ENCODE measurements at regions not wholly inside any gene's neighbourhood (a gene's known extent, or its start where the extent isn't known, plus 50 kb on each side); places are given as distances from the start of the nearest gene placed in this dataset.

DNA sequence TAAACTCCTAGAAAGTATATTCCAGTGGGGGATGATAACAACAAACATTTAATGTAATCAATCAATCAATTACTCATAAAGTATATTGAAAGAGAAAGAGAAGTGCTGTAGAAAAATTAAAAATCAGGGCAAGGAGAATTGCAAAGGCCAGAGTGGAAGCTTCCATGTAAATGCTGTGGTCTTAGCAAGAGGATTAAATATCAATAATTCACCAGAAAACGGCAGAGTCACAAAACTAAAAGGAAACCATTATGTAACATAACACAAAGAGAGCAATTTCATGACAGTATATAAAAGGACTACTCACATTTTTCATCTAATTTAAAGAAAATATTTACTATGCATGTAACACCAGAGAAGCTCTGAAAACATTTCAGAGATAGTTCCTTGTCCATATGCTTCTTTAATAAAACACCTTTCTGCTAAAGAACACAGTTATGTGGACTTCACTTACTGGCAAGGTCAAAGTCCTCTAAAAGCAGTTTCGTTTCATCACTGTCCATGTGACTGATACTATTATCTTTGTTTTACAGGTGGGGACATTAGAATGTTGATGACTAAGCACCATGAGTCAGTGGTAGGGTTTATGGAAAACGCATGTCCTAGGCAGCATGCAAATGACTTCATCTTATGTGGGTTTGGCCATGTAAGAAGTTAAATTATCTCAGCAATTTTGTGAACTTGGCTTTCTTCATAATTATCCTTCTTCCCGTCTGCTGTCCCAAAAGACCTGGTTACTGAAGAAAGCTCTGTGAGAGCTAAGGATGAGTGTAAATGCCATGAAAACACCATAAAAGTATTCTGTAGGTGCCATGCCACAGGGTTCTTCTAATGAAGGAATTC, 185.8 kb upstream of the TENT5A start (continued):
- TF ChIP-seq, protein P1, sequence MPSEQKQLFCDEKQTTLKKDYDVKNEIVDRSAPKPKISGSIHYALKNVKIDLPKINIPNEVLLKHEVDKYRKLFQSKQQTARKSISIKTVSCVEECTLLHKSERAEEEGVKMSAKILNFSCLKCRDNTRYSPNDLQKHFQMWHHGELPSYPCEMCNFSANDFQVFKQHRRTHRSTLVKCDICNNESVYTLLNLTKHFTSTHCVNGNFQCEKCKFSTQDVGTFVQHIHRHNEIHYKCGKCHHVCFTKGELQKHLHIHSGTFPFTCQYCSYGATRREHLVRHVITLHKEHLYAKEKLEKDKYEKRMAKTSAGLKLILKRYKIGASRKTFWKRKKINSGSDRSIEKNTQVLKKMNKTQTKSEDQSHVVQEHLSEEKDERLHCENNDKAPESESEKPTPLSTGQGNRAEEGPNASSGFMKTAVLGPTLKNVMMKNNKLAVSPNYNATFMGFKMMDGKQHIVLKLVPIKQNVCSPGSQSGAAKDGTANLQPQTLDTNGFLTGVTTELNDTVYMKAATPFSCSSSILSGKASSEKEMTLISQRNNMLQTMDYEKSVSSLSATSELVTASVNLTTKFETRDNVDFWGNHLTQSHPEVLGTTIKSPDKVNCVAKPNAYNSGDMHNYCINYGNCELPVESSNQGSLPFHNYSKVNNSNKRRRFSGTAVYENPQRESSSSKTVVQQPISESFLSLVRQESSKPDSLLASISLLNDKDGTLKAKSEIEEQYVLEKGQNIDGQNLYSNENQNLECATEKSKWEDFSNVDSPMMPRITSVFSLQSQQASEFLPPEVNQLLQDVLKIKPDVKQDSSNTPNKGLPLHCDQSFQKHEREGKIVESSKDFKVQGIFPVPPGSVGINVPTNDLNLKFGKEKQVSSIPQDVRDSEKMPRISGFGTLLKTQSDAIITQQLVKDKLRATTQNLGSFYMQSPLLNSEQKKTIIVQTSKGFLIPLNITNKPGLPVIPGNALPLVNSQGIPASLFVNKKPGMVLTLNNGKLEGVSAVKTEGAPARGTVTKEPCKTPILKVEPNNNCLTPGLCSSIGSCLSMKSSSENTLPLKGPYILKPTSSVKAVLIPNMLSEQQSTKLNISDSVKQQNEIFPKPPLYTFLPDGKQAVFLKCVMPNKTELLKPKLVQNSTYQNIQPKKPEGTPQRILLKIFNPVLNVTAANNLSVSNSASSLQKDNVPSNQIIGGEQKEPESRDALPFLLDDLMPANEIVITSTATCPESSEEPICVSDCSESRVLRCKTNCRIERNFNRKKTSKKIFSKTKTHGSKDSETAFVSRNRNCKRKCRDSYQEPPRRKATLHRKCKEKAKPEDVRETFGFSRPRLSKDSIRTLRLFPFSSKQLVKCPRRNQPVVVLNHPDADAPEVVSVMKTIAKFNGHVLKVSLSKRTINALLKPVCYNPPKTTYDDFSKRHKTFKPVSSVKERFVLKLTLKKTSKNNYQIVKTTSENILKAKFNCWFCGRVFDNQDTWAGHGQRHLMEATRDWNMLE (tag by site-specific recombination; conservative IDR thresholded peaks at IDR 0.05; ENCODE audit: low read depth) = peak; percentile 59; the same call in 1 of the 2 replicates
- TF ChIP-seq ZNF629 (tag by site-specific recombination; IDR thresholded peaks at IDR 0.05) (peak; percentile 91), RBAK (tag by site-specific recombination; IDR thresholded peaks at IDR 0.05) (0 out of 2 replicates have a peak, but pooled peaks have one; percentile 18), SETDB1 (IDR thresholded peaks at IDR 0.05; ENCODE audit: insufficient read length, low read length) (peak; percentile 43), ZNF155 (tag by site-specific recombination; IDR thresholded peaks at IDR 0.05) (0 out of 2 replicates have a peak, but pooled peaks have one; percentile 27), BCL11A (tag by site-specific recombination; IDR thresholded peaks at IDR 0.05; ENCODE audit: low read depth) (0 out of 2 replicates have a peak, but pooled peaks have one; percentile 40), ZNF24 (tag by site-specific recombination; IDR thresholded peaks at IDR 0.05) (0 out of 2 replicates have a peak, but pooled peaks have one; percentile 48), SP3 (tag by site-specific recombination; IDR thresholded peaks at IDR 0.05) (peak; percentile 20; the same call in 1 of the 2 replicates), ZEB2 (tag by site-specific recombination; IDR thresholded peaks at IDR 0.05) (peak; percentile 75), KLF8 (tag by site-specific recombination; IDR thresholded peaks at IDR 0.05) (peak; percentile 67), GLI4 (tag by site-specific recombination; IDR thresholded peaks at IDR 0.05) (no peak), ZNF394 (tag by site-specific recombination; IDR thresholded peaks at IDR 0.05; ENCODE audit: borderline replicate concordance) (peak; percentile 67)
- TF ChIP-seq, protein P2, sequence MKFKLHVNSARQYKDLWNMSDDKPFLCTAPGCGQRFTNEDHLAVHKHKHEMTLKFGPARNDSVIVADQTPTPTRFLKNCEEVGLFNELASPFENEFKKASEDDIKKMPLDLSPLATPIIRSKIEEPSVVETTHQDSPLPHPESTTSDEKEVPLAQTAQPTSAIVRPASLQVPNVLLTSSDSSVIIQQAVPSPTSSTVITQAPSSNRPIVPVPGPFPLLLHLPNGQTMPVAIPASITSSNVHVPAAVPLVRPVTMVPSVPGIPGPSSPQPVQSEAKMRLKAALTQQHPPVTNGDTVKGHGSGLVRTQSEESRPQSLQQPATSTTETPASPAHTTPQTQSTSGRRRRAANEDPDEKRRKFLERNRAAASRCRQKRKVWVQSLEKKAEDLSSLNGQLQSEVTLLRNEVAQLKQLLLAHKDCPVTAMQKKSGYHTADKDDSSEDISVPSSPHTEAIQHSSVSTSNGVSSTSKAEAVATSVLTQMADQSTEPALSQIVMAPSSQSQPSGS (tag by site-specific recombination; IDR thresholded peaks at IDR 0.05; ENCODE audit: low read depth) = 0 out of 2 replicates have a peak, but pooled peaks have one; percentile 34
- TF ChIP-seq, protein P3, sequence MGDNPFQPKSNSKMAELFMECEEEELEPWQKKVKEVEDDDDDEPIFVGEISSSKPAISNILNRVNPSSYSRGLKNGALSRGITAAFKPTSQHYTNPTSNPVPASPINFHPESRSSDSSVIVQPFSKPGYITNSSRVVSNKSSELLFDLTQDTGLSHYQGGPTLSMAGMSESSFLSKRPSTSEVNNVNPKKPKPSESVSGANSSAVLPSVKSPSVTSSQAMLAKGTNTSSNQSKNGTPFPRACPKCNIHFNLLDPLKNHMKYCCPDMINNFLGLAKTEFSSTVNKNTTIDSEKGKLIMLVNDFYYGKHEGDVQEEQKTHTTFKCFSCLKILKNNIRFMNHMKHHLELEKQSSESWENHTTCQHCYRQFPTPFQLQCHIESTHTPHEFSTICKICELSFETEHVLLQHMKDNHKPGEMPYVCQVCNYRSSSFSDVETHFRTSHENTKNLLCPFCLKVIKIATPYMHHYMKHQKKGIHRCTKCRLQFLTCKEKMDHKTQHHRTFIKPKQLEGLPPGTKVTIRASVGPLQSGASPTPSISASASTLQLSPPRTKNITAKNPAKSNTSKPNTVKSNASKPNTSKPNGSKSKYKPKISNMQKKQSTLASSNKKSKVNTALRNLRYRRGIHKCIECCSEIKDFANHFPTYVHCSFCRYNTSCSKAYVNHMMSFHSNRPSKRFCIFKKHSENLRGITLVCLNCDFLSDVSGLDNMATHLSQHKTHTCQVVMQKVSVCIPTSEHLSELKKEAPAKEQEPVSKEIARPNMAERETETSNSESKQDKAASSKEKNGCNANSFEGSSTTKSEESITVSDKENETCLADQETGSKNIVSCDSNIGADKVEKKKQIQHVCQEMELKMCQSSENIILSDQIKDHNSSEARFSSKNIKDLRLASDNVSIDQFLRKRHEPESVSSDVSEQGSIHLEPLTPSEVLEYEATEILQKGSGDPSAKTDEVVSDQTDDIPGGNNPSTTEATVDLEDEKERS (tag by site-specific recombination; IDR thresholded peaks at IDR 0.05) = peak; percentile 44; the same call in 1 of the 2 replicates
- TF ChIP-seq, protein P4, sequence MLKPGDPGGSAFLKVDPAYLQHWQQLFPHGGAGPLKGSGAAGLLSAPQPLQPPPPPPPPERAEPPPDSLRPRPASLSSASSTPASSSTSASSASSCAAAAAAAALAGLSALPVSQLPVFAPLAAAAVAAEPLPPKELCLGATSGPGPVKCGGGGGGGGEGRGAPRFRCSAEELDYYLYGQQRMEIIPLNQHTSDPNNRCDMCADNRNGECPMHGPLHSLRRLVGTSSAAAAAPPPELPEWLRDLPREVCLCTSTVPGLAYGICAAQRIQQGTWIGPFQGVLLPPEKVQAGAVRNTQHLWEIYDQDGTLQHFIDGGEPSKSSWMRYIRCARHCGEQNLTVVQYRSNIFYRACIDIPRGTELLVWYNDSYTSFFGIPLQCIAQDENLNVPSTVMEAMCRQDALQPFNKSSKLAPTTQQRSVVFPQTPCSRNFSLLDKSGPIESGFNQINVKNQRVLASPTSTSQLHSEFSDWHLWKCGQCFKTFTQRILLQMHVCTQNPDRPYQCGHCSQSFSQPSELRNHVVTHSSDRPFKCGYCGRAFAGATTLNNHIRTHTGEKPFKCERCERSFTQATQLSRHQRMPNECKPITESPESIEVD (tag by site-specific recombination; IDR thresholded peaks at IDR 0.05) = peak; percentile 30; the same call in 1 of the 2 replicates
- TF ChIP-seq, protein P5, sequence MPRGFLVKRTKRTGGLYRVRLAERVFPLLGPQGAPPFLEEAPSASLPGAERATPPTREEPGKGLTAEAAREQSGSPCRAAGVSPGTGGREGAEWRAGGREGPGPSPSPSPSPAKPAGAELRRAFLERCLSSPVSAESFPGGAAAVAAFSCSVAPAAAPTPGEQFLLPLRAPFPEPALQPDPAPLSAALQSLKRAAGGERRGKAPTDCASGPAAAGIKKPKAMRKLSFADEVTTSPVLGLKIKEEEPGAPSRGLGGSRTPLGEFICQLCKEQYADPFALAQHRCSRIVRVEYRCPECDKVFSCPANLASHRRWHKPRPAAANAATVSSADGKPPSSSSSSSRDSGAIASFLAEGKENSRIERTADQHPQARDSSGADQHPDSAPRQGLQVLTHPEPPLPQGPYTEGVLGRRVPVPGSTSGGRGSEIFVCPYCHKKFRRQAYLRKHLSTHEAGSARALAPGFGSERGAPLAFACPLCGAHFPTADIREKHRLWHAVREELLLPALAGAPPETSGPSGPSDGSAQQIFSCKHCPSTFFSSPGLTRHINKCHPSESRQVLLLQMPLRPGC (tag by site-specific recombination; IDR thresholded peaks at IDR 0.05) = peak; percentile 62; the same call in 1 of the 2 replicates
- TF ChIP-seq, protein P6, sequence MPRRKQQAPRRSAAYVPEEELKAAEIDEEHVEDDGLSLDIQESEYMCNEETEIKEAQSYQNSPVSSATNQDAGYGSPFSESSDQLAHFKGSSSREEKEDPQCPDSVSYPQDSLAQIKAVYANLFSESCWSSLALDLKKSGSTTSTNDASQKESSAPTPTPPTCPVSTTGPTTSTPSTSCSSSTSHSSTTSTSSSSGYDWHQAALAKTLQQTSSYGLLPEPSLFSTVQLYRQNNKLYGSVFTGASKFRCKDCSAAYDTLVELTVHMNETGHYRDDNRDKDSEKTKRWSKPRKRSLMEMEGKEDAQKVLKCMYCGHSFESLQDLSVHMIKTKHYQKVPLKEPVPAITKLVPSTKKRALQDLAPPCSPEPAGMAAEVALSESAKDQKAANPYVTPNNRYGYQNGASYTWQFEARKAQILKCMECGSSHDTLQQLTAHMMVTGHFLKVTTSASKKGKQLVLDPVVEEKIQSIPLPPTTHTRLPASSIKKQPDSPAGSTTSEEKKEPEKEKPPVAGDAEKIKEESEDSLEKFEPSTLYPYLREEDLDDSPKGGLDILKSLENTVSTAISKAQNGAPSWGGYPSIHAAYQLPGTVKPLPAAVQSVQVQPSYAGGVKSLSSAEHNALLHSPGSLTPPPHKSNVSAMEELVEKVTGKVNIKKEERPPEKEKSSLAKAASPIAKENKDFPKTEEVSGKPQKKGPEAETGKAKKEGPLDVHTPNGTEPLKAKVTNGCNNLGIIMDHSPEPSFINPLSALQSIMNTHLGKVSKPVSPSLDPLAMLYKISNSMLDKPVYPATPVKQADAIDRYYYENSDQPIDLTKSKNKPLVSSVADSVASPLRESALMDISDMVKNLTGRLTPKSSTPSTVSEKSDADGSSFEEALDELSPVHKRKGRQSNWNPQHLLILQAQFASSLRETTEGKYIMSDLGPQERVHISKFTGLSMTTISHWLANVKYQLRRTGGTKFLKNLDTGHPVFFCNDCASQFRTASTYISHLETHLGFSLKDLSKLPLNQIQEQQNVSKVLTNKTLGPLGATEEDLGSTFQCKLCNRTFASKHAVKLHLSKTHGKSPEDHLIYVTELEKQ (tag by site-specific recombination; IDR thresholded peaks at IDR 0.05; ENCODE audit: borderline replicate concordance) = peak; percentile 58; the same call in 1 of the 2 replicates
- TF ChIP-seq, protein P7, sequence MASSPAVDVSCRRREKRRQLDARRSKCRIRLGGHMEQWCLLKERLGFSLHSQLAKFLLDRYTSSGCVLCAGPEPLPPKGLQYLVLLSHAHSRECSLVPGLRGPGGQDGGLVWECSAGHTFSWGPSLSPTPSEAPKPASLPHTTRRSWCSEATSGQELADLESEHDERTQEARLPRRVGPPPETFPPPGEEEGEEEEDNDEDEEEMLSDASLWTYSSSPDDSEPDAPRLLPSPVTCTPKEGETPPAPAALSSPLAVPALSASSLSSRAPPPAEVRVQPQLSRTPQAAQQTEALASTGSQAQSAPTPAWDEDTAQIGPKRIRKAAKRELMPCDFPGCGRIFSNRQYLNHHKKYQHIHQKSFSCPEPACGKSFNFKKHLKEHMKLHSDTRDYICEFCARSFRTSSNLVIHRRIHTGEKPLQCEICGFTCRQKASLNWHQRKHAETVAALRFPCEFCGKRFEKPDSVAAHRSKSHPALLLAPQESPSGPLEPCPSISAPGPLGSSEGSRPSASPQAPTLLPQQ (tag by site-specific recombination; IDR thresholded peaks at IDR 0.05) = peak; percentile 65

All from HEK293 (cell line).